GM19372 (cell line): ENCODE measurements at regions not wholly inside any gene's neighbourhood (a gene's known extent, or its start where the extent isn't known, plus 50 kb on each side); places are given as distances from the start of the nearest gene placed in this dataset.

ENCODE experiments used
- ATAC-seq: cut with Tn5 transposase; IDR thresholded peaks from one replicate; pipeline ENCODE4 v1.9.1; 2021; ENCODE audit warnings: mild to moderate bottlenecking, low read depth, moderate library complexity; ENCODE audit not compliant: unreplicated experiment

GRCh38 chr10:6660460-6660859 lies 80.4 kb upstream of the PRKCQ start:
- no peak for ATAC-seq

GRCh38 chr10:6659451-6659850 lies 79.4 kb upstream of the PRKCQ start:
- no peak for ATAC-seq

- ATAC-seq: no peak
These were observed 77.6 kb upstream of the PRKCQ start for GRCh38 chr10:6657669-6658068.

- ATAC-seq: no peak
These were observed 77.1 kb upstream of the PRKCQ start for GRCh38 chr10:6657196-6657595.

GRCh38 chr10:6654571-6654970 lies 74.5 kb upstream of the PRKCQ start:
- no peak for ATAC-seq

GRCh38 chr10:6650586-6650985 lies 70.5 kb upstream of the PRKCQ start:
- no peak for ATAC-seq

GRCh38 chr10:6649903-6650302 lies 69.8 kb upstream of the PRKCQ start:
- ATAC-seq: no peak

- ATAC-seq: no peak
These were observed 69.0 kb upstream of the PRKCQ start for GRCh38 chr10:6648894-6649720.

- ATAC-seq: no peak
These were observed 67.9 kb upstream of the PRKCQ start for GRCh38 chr10:6647811-6648526.

GRCh38 chr10:6643962-6644361 lies 63.9 kb upstream of the PRKCQ start:
- no peak for ATAC-seq

GRCh38 chr10:6642876-6643275 lies 62.8 kb upstream of the PRKCQ start:
- no peak for ATAC-seq

GRCh38 chr10:6640433-6641040 lies 60.5 kb upstream of the PRKCQ start:
- no peak for ATAC-seq

- ATAC-seq: no peak
These were observed 57.0 kb upstream of the PRKCQ start for GRCh38 chr10:6637053-6637452.

- ATAC-seq: no peak
These were observed 55.7 kb upstream of the PRKCQ start for GRCh38 chr10:6635784-6636183.
